BLaER1 (cell line): ENCODE measurements at regions not wholly inside any gene's neighbourhood (a gene's known extent, or its start where the extent isn't known, plus 50 kb on each side); places are given as distances from the start of the nearest gene placed in this dataset.

ENCODE experiments used
- H3K27ac ChIP-seq: shearing (Covaris generic); formaldehyde crosslinking; 2 replicates; pipeline ENCODE4 v1.8.1; 2022
- H3K27me3 ChIP-seq: shearing (Covaris generic); formaldehyde crosslinking; 2 replicates; pipeline ENCODE4 v1.8.1; 2022
- H3K36me3 ChIP-seq: shearing (Covaris generic); formaldehyde crosslinking; 2 replicates; pipeline ENCODE4 v1.8.1; 2022
- H3K4me1 ChIP-seq: shearing (Covaris generic); formaldehyde crosslinking; 2 replicates; pipeline ENCODE4 v1.8.1; 2022
- H3K4me2 ChIP-seq: shearing (Covaris generic); formaldehyde crosslinking; 2 replicates; pipeline ENCODE4 v1.8.1; 2022
- H3K4me3 ChIP-seq: shearing (Covaris generic); formaldehyde crosslinking; 2 replicates; pipeline ENCODE4 v1.8.1; 2022
- H3K9ac ChIP-seq: shearing (Covaris generic); formaldehyde crosslinking; 2 replicates; pipeline ENCODE4 v1.8.1; 2022
- H3K9me3 ChIP-seq: shearing (Covaris generic); formaldehyde crosslinking; 2 replicates; pipeline ENCODE4 v1.8.1; 2022
- H4K20me1 ChIP-seq: shearing (Covaris generic); formaldehyde crosslinking; 2 replicates; pipeline ENCODE4 v1.8.1; 2022
- Cebpa-rat ChIP-seq: shearing (Covaris generic); IDR thresholded peaks from 2 replicates; pipeline ENCODE4 v1.8.1; 2022

DNA sequence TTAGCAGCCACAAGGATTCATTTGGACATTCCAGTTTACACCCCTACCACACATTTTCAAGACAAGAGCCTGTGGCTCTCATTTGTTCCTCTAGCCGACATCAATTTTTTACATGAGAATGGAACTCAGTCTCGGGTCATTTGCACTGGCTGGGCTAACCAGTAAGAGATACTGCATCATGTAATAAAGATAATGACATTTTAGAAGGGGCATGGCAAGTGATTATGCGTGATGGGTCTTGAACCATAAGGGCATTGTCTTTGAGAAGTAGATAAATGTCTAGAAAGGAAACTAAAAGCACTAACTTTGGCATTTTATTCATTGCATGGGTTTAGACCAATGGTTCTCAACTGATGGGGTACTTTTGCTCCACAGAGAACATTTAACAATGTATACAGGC is 146.0 kb upstream of the GRM7 start:
- Histone ChIP-seq H3K9me3 (no peaks in the 10 kb centered on the region), H3K4me3 (no peak overlapping the region), H3K27me3 (no peaks in the 10 kb centered on the region), H3K4me2 (no peak overlapping the region), H3K9ac (no peak overlapping the region), H3K36me3 (no peaks in the 10 kb centered on the region), H3K4me1 (no peaks in the 10 kb centered on the region), H3K27ac (no peak overlapping the region), H4K20me1 (no peaks in the 10 kb centered on the region)
- no peak for TF ChIP-seq Cebpa-rat

DNA sequence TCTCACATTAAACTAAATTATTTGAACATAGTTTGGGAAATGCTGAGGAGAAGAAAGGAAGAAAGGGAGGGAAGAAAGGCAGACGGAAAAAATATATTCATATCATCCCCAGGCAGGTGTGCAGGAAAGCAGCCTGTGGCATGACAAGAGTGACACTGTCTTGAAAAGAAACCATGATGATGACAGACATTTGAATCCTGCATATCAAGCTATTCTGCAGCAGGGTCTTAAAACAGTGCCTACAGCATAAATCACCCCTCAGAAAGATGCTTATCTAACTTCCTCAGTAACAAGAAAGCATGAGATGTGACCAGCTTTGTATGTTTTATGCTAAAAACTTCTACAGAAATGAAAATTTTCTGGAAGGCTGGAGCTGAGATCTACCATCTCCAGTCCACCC is 144.5 kb upstream of the GRM7 start:
- Histone ChIP-seq H4K20me1 (no peaks in the 10 kb centered on the region), H3K27me3 (no peaks in the 10 kb centered on the region), H3K36me3 (no peaks in the 10 kb centered on the region), H3K27ac (no peak overlapping the region), H3K4me2 (no peak overlapping the region), H3K4me1 (no peaks in the 10 kb centered on the region), H3K9me3 (no peaks in the 10 kb centered on the region), H3K4me3 (no peak overlapping the region), H3K9ac (no peak overlapping the region)
- no peak for TF ChIP-seq Cebpa-rat

DNA sequence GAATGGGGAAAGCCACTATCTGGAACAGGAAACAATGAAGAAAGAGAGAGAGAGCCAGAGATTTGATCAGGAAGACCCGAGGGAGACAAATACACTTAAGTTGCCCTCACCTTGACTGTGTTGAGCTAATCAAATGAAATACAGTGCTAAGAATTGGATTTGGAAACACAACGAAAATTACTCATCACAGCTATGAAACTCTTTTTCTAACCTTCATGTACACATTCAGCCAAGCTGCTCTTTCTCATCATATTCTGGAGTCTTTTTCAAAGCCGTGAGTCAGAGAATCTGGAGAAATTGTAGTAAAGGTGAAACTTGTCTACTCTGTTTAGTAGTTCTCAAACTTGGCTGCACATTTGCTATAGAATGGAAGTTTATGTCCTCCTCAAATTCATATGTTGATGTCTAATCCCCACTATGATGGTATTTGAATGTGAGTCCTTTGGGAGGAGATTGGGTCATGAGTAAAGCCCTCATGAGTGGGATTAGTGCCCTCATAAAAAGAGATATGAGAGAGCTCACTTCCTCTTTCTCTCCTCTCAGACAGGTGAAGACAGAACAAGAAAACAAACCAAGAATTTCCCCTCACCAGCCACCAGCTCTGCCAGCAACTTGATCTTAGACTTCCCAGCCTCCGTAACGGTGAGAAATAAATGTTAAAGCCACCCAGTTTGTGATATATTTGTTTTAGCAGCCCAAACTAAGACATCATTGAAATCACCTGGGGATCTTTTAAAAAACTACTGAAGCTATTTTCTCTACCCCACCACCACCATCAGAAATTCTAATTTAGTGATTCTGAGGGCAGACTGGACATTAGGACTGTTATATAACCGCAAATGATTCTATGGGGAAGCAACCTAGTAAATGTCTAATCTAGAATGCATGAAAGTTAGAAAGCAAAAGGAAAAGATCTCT is 143.6 kb upstream of the GRM7 start:
- Histone ChIP-seq H3K4me2 (no peak overlapping the region), H3K27ac (no peak overlapping the region)
- no peak for TF ChIP-seq Cebpa-rat

DNA sequence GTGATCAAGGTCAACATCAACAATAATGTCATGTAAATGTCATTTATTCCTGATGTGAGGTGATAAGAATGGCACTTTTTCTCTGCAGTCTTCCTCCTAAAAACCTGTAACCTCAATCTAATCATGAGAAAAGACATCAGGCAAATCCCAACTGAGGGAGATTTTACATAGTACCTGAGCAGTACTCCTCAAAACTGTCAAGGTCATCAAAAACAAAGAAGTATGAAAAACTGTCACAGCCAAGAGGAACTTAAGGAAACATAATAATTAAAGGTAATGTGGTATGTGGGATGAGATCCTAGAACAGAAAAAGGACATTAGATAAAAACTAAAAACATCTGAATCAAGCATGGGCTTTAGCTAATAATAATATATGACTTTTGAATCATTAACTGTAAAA is 140.9 kb upstream of the GRM7 start:
- Histone ChIP-seq H3K9me3 (no peaks in the 10 kb centered on the region), H4K20me1 (no peaks in the 10 kb centered on the region), H3K36me3 (no peaks in the 10 kb centered on the region), H3K4me1 (no peaks in the 10 kb centered on the region), H3K4me3 (no peak overlapping the region), H3K27ac (no peak overlapping the region), H3K27me3 (no peaks in the 10 kb centered on the region), H3K4me2 (no peak overlapping the region), H3K9ac (no peak overlapping the region)
- no peak for TF ChIP-seq Cebpa-rat

More for the DNA sequence above, 143.6 kb upstream of the GRM7 start:
- Histone ChIP-seq H3K4me1 (no peaks in the 10 kb centered on the region), H3K36me3 (no peaks in the 10 kb centered on the region), H4K20me1 (no peaks in the 10 kb centered on the region), H3K27me3 (no peaks in the 10 kb centered on the region), H3K4me3 (no peak overlapping the region), H3K9me3 (no peaks in the 10 kb centered on the region), H3K9ac (no peak overlapping the region)

DNA sequence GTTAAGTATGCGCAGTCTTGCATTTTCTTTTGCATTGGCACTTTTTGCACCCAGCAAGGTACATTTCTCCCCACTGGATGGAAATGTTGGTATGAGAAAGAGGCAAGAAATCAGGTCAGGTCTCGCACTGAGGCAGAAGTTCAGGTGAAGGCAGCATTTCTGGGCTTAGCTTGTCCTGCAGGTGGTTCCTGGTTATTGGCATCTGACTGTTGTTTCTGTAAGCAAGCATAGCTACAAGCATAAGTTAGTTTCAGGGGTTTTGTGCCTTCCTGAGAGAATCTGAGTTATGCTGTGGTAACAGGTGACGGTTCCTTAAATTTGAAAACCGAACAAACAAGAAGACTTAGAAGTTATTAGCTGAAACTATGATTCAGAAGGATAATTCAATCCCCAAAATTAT is 139.4 kb upstream of the GRM7 start:
- Histone ChIP-seq H3K9me3 (no peaks in the 10 kb centered on the region), H3K4me3 (no peak overlapping the region), H3K4me1 (no peaks in the 10 kb centered on the region), H3K36me3 (no peaks in the 10 kb centered on the region), H4K20me1 (no peaks in the 10 kb centered on the region), H3K27me3 (no peaks in the 10 kb centered on the region), H3K9ac (no peak overlapping the region), H3K4me2 (no peak overlapping the region), H3K27ac (no peak overlapping the region)
- TF ChIP-seq Cebpa-rat: no peak

DNA sequence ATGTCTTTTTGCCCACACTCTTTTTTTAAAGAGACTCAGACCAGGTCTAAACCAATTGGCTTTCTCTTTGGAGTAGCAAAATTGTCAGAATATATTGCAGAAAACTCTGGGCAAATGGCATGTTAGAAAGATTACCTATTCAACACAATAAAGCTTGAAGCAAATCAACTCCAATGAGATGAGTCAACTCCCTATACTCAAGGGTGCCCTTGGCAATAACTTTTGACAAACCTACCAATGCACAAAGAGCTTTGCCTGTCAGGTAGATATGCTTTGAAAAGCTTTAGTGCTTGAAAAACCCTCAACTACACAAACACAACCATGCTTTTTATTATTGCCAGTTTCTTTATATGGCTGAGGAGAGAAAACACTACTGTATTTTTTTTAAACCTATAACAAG is 137.7 kb upstream of the GRM7 start:
- no peaks in the 10 kb centered on the region for H3K27me3 ChIP-seq
- no peak overlapping the region for H3K4me3 ChIP-seq
- no peak for TF ChIP-seq Cebpa-rat
- H3K27ac ChIP-seq: no peak overlapping the region
- no peak overlapping the region for H3K4me2 ChIP-seq
- H3K9me3 ChIP-seq: no peaks in the 10 kb centered on the region
- no peaks in the 10 kb centered on the region for H3K36me3 ChIP-seq
- no peak overlapping the region for H3K9ac ChIP-seq
- H4K20me1 ChIP-seq: no peaks in the 10 kb centered on the region
- H3K4me1 ChIP-seq: no peaks in the 10 kb centered on the region

DNA sequence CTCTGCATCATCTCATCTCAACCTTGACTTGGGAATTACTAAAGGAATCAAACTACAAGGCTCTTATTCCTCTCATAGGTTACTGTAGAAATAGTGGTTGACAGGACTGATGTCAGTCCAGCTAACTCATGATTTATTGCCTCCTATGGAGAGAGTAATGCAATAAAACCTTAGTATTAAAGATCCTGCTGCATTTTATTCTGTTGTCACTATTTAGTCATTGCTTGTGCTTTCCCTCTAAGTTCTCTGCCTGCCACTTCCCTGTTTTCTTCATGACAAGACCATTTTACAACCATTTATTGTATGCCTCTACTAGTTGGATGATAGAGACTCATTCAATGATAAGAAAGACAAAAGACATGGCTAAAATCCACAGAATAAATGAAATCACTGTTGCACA is 134.1 kb upstream of the GRM7 start:
- Histone ChIP-seq H3K27me3 (no peaks in the 10 kb centered on the region), H3K4me1 (no peaks in the 10 kb centered on the region), H3K4me2 (no peak overlapping the region), H3K27ac (no peak overlapping the region), H3K9ac (no peak overlapping the region), H3K4me3 (no peak overlapping the region), H3K9me3 (no peaks in the 10 kb centered on the region), H4K20me1 (no peaks in the 10 kb centered on the region), H3K36me3 (no peaks in the 10 kb centered on the region)
- no peak for TF ChIP-seq Cebpa-rat

DNA sequence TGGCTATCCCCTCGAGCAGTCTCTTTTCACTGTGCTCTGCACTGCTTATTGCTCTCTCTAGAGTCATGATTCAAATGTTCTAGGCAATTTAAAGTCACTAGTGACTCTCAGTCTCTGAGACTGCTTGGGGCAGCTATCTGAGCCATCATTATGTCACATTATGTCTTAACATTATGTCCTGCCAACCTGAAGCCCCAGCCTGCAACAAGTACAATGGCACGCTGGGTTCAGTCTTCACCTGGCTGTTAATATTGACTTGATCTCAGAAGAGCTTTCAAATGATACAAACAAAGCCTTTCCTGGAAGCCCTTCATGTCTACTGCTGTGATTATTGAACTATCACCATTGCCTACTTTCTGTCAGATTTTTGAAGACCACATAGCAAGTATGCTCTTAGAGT is 128.1 kb upstream of the GRM7 start:
- Histone ChIP-seq H3K9ac (no peak overlapping the region), H3K27ac (no peak overlapping the region), H3K4me1 (no peaks in the 10 kb centered on the region), H3K4me2 (no peak overlapping the region), H4K20me1 (no peaks in the 10 kb centered on the region), H3K27me3 (no peaks in the 10 kb centered on the region), H3K9me3 (no peaks in the 10 kb centered on the region), H3K4me3 (no peak overlapping the region), H3K36me3 (no peaks in the 10 kb centered on the region)
- TF ChIP-seq Cebpa-rat: no peak

DNA sequence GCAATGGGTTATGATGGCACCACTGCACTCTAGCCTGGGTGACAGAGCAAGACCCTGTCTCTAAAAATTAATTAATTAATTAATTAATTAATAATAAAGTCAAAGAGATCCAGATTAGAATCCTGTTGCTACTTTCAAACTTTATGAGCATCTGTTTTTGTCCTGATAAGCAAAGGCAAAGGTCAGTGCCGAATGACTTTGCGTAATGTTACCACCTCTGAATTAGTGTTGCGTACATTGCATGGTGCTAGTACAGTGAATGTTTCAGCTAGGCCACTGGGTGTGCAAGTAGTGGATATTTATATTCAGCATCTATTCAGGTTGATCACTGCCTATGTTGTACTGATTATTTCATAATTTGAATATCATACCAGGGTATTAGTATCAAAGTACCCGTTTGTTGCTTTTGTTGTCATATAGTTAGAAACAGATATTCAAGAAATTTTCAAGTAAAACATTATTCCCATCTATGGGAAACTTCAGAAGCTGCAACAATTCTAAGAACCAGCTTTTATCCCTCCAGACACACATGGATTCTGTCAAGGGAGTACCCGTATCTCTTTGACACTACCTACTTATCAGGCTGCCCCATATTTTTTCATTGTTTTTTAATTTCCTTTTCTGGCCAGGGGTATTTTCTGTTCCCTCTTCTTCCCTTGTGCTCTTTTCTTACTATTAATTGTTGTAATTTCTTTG is 127.1 kb upstream of the GRM7 start:
- Histone ChIP-seq H3K4me2 (no peak overlapping the region), H3K36me3 (no peaks in the 10 kb centered on the region), H4K20me1 (no peaks in the 10 kb centered on the region), H3K4me3 (no peak overlapping the region), H3K9ac (no peak overlapping the region), H3K4me1 (no peaks in the 10 kb centered on the region), H3K27me3 (no peaks in the 10 kb centered on the region), H3K9me3 (no peaks in the 10 kb centered on the region), H3K27ac (no peak overlapping the region)
- no peak for TF ChIP-seq Cebpa-rat

DNA sequence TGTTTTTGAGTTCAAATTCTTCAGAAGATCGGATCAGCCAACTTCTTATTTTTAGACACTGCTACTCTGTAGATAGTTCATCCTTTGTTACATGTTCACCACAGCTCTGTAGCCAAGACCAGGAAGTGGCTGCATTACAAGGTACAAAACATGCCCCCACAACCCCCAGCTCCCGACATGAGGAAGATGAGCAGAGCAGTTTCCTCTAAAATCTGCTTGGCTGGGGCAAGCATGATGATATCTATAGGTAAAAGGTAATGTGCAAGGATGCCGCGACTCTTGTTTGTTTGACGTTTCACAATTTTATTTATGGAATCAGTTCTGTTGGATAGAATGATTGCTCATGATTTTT is 126.5 kb upstream of the GRM7 start:
- Histone ChIP-seq H3K4me3 (no peak overlapping the region), H3K27ac (no peak overlapping the region), H3K9ac (no peak overlapping the region), H3K4me1 (no peaks in the 10 kb centered on the region), H4K20me1 (no peaks in the 10 kb centered on the region), H3K9me3 (no peaks in the 10 kb centered on the region), H3K4me2 (no peak overlapping the region), H3K36me3 (no peaks in the 10 kb centered on the region), H3K27me3 (no peaks in the 10 kb centered on the region)
- TF ChIP-seq Cebpa-rat: no peak
